CD1c-positive myeloid dendritic cell (primary cell): ENCODE measurements at regions not wholly inside any gene's neighbourhood (a gene's known extent, or its start where the extent isn't known, plus 50 kb on each side); places are given as distances from the start of the nearest gene placed in this dataset.
"Not testable (repeated sequence)": the region's sequence is repeated elsewhere in the genome, so short reads cannot be mapped to it uniquely, and the experiment has no call there.

Experiments
- DNase-seq: peaks from one replicate; pipeline ENCODE4 v3.0.0-alpha.2; 2016; ENCODE audit errors: extremely low spot score

- no peak for DNase-seq
Measured at GRCh38 chr3:25844891-25845290, 55.0 kb downstream of the OXSM start.

- no peak for DNase-seq
Measured at GRCh38 chr3:25846282-25846681, 56.4 kb downstream of the OXSM start.

- DNase-seq = no peak
Measured at GRCh38 chr3:25849091-25849490, 59.2 kb downstream of the OXSM start.

- DNase-seq = no peak
Measured at GRCh38 chr3:25849641-25850385, 59.9 kb downstream of the OXSM start.

DNA sequence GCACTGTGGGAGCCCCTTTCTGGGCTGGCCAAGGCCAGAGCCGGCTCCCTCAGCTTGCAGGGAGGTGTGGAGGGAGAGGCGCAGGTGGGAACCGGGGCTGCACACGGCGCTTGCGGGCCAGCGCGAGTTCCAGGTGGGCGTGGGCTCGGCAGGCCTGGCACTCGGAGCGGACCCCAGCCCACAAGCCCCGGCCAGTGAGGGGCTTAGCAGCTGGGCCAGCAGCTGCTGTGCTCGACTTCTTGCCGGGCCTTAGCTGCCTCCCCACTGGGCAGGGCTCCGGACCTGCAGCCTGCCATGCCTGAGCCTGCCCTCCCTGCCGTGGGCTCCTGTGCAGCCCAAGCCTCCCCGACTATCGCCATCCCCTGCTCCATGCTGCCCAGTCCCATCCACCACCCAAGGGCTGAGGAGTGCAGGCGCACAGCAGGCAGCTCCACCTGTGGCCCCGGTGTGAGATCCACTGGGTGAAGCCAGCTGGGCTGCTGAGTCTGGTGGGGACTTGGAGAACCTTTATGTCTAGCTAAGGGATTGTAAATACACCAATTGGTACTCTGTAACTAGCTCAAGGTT is 61.9 kb downstream of the OXSM start:
- DNase-seq = not testable (repeated sequence)

- no peak for DNase-seq
Measured at GRCh38 chr3:25854214-25854613, 64.3 kb downstream of the OXSM start.

DNA sequence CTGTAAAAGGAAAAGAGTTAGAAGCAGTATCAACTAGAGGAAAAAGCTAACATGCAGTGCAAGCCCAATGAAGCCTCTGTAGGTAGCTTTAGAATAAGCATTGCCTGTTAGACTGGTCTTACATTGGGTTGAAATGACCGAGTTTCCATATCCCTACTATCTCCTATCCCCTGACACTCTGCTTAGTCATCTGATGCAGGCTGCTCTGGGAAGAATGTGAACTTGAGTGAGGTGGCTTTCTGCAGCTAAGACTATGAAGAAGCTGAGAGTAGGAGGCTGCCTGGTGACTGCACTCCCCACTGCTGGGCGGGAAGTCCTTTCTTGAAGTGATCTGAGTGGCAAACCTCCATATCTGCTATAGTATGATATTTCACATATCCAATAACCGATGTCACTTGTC is 64.7 kb downstream of the OXSM start:
- DNase-seq = no peak

DNA sequence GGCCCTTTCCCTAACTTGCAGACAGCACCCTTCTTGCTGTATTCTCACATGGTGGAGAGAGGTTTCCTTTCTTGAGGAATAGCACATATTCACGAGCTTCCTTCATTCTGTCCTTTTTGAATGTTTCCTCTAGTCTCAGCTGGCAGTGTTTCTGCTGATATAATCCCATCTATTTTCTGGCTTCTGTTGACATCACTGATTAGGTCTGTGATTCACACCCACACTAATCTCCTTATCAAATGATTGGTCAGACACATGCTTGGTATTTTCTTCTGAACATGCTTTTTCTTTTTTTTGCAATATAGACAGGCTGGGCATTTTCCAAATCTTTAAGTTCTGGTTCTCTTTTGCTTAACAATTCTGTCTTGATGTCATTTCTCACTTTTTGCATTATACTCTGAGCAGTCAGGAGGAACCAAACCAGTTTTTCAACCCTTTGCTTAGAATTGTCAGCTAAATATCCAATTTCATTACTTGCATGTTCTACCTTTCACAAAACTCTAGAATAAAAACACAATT is 65.4 kb downstream of the OXSM start:
- DNase-seq = no peak

- peak; percentile 68 for DNase-seq
Measured at GRCh38 chr3:25856902-25857518, 67.1 kb downstream of the OXSM start.

- DNase-seq = no peak
Measured at GRCh38 chr3:25861566-25861965, 71.7 kb downstream of the OXSM start.

DNA sequence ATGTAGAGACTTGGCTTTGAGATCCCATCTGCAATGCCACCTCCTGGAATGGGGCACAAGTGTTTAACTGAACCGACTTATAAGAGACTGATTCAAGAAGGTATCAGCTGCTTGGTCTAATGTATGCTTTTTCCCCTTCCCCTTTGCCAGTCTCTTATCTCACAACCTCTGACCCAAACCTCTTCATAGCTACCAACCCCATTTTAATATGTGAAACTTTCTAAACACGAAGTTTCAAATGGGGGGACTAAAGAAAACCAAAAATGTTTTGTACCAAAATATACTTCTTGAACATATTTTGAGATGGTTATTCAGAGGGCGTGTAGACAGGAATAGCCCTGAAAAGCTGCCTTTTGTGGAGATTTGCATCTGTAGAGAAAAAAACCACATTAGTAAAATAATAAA is 73.1 kb downstream of the OXSM start:
- no peak for DNase-seq

- DNase-seq = no peak
Measured at GRCh38 chr3:25863416-25863959, 73.6 kb downstream of the OXSM start.

DNA sequence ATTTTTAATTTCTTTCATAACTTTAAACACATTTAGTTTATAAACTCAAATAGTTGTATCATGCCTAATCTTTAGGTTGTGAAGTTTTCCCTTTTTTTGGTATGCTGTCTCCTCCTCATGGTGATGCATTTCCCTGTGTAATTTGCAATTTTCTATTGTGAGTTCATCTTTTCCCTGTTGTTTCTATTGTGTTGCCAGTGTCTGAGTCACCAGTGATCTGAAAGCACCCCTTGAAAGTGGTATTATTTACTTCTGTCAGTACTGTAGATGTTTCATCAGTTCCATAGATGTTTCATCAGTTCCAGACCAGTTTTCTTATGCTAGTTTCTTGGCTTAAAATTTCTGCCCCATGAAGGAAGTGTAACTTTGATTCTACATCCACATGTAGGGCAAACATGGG is 80.6 kb downstream of the OXSM start:
- DNase-seq = no peak

- DNase-seq = no peak
Measured at GRCh38 chr3:25872200-25872877, 82.4 kb downstream of the OXSM start.

DNA sequence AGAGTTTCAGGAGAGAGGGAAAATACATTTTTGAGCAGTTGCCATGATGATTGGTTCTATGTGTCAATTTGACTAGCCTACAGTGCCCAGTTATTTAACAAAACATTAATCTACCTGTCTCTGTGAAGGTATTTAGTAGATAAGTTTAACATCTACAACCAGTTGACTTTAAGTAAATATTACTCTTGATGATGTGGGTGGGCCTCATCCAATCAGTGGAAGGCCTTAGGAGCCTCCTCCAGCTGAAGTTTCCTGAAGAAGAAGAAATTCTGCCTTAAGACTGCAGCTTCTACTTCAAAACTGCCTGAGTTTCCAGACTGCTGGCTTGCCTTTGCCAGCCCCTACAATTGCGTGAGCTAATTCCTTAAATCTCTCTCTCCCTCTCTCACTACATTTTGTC is 93.6 kb downstream of the OXSM start:
- no peak for DNase-seq

GRCh38 chr3:25884981-25885380 is 95.1 kb downstream of the OXSM start:
- DNase-seq = no peak

- no peak for DNase-seq
Measured at GRCh38 chr3:25885544-25885943, 95.7 kb downstream of the OXSM start.

- no peak for DNase-seq
Measured at GRCh38 chr3:25887907-25888306, 98.0 kb downstream of the OXSM start.

GRCh38 chr3:25888892-25889524 is 99.1 kb downstream of the OXSM start:
- no peak for DNase-seq

DNA sequence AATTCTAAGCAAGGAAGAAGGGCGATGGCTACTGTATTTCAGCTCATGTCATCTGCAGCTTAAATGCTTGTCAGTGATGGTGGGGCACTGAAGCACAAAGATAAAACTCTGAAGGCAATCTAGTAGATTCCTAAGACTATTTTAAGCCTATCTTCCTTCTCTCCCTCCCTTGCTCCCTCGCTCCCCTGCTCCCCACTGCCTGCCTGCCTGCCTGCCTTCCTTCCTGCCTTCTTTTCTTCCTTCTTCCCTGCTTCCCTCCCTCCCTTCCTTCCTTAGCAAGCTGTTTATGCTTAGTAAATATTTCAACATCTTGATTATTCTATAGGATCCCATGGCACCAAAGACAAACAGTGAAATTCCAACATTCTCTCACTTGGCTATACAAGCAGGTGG is 99.6 kb downstream of the OXSM start:
- DNase-seq = no peak

DNA sequence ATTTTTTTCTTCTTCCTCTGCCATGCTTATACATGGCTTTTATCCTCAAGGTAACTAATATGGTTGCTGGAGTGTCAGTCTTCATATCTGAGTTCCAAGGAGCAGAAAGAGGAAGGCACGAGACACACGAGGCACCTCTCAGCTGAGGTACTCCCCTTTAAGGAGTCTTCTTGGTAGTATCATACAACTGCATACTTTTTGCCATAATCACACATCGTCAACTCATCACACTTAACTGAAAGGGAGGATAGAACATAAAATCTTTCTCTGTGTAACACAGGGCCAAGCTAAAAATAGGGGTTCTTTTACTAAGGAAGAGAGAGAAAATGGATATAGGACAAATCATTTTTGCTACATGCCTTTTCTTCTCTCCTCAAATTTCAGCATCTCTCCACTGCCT is 104.2 kb downstream of the OXSM start:
- DNase-seq = no peak

GRCh38 chr3:25895031-25895430 is 105.1 kb downstream of the OXSM start:
- DNase-seq = no peak
